ENCODE measurements at regions not wholly inside any gene's neighbourhood (a gene's known extent, or its start where the extent isn't known, plus 50 kb on each side); places are given as distances from the start of the nearest gene placed in this dataset.

DNA sequence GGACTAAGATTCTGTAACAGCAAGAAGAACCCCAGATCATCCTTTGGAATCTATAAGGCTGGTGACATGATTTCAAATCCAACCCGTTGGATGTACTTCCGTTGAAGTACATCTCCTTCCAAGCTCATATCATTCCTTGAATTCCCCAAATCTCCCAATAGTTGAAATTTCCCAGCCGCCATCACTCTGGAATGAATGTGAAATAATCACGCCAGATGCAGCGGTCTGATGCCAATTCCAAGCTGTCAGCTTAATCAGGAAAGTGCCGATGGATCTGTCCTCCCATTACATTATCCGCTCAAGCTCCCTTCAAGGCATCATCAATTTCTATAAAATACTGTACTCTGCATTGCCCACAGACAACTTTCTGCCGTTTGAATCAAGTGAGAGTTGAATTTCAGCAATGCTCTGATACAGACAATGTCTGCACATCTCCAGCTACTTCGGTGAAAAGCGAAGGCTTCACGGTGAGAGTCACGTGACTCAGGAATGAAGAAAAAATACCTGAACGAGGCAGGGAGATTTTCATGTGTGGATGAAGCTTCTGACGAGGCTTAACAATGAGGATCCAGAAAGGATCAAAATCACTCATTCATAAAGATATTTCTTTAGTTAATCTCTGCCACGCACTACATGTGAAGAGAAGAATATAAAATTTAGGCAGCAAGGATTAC is 663.9 kb downstream of the AJAP1 start:
- H3K4me3 Mint-ChIP-seq, result no peak overlapping the region
- Histone ChIP-seq H4K20me1 (ENCODE audit: low read depth) (no peaks in the 10 kb centered on the region), H3K4me3 (no peak overlapping the region), H3K27me3 (no peaks in the 10 kb centered on the region), H3K4me1 (peaks cover 5% of the 10 kb centered on the region), H3K27ac (no peak overlapping the region), H3K79me2 (ENCODE audit: low read depth) (no peaks in the 10 kb centered on the region), H3K9ac (no peak overlapping the region), H3K9me3 (ENCODE audit: low read depth) (no peaks in the 10 kb centered on the region), H3F3A (ENCODE audit: low read depth) (no peaks in the 10 kb centered on the region), H2AFZ (replicated peaks) (no peak overlapping the region), H3K4me2 (no peak overlapping the region), H3K36me3 (no peaks in the 10 kb centered on the region)
- peak overlapping the region; percentile 11 for H3K27ac Mint-ChIP-seq
- no peaks in the 10 kb centered on the region for H3K36me3 Mint-ChIP-seq
- no peaks in the 10 kb centered on the region for H3K9me3 Mint-ChIP-seq
- H3K27me3 Mint-ChIP-seq (ENCODE audit: insufficient read depth, low read depth), result peaks cover 15% of the 10 kb centered on the region
- TF ChIP-seq, protein P1, sequence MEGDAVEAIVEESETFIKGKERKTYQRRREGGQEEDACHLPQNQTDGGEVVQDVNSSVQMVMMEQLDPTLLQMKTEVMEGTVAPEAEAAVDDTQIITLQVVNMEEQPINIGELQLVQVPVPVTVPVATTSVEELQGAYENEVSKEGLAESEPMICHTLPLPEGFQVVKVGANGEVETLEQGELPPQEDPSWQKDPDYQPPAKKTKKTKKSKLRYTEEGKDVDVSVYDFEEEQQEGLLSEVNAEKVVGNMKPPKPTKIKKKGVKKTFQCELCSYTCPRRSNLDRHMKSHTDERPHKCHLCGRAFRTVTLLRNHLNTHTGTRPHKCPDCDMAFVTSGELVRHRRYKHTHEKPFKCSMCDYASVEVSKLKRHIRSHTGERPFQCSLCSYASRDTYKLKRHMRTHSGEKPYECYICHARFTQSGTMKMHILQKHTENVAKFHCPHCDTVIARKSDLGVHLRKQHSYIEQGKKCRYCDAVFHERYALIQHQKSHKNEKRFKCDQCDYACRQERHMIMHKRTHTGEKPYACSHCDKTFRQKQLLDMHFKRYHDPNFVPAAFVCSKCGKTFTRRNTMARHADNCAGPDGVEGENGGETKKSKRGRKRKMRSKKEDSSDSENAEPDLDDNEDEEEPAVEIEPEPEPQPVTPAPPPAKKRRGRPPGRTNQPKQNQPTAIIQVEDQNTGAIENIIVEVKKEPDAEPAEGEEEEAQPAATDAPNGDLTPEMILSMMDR (IDR thresholded peaks at IDR 0.05), result no peak
- TF ChIP-seq EZH2phosphoT487 (IDR thresholded peaks at IDR 0.05), result no peak
- TF ChIP-seq EZH2 (IDR thresholded peaks at IDR 0.05), result no peak
- DNase-seq (ENCODE audit: low spot score), result no peak
- peaks cover 13% of the 10 kb centered on the region for H3K4me1 Mint-ChIP-seq

DNA sequence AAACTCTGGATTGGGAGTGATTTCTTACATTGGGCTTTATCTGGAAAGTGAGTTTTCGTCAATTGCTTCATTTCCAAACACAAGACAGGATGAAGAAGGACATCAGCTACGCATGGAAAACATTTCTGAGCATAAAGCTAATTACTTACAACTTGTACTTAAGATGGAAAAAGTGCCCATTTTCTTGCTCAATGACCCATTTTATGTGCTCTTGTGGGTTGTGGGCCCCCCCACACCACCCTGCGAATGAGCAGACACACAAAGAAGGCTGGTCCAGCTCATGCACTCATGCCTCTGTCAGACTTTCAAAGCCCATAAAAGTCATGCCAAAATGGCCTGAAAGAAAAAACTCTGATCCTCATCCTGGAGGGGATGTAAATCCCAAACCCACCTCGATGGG is 663.0 kb downstream of the AJAP1 start:
- Histone ChIP-seq H3K36me3 (no peaks in the 10 kb centered on the region), H3K79me2 (ENCODE audit: low read depth) (no peaks in the 10 kb centered on the region), H3F3A (ENCODE audit: low read depth) (peaks cover 8% of the 10 kb centered on the region), H3K9me3 (ENCODE audit: low read depth) (no peaks in the 10 kb centered on the region), H3K27me3 (no peaks in the 10 kb centered on the region), H3K27ac (no peak overlapping the region), H3K9ac (no peak overlapping the region), H2AFZ (replicated peaks) (no peak overlapping the region), H4K20me1 (ENCODE audit: low read depth) (peaks cover under 1% of the 10 kb centered on the region), H3K4me2 (no peak overlapping the region), H3K4me1 (peaks cover 14% of the 10 kb centered on the region), H3K4me3 (no peak overlapping the region)
- Mint-ChIP-seq H3K36me3 (no peaks in the 10 kb centered on the region), H3K27ac (no peak overlapping the region), H3K4me1 (peaks cover 16% of the 10 kb centered on the region), H3K4me3 (no peak overlapping the region), H3K9me3 (no peaks in the 10 kb centered on the region), H3K27me3 (ENCODE audit: insufficient read depth, low read depth) (peaks cover 22% of the 10 kb centered on the region)
- no peak for DNase-seq (ENCODE audit: low spot score)
- no peak for TF ChIP-seq EZH2phosphoT487 (IDR thresholded peaks at IDR 0.05)
- TF ChIP-seq EZH2 (IDR thresholded peaks at IDR 0.05), result no peak
- TF ChIP-seq, protein P1 (IDR thresholded peaks at IDR 0.05), result no peak

DNA sequence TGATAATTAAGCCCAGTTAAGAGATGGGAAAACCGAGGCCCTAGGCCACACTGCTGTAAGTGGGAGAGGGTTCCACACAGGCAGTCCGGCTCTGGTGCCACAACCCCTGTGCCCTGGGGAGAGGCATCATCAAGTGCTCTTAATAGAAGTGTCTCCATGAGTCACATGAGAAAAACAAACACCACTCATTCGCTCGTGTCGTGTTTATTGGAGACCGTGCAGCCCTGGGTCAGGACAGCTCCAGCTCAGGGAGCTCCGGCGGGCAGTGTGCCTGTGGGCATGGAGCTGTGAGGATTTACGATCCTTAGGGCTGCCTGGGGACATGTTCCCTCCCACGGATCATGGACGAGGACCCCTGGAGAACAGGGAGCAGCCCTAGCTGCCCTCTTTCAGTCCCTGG is 658.5 kb downstream of the AJAP1 start:
- TF ChIP-seq, protein P1 (IDR thresholded peaks at IDR 0.05), result no peak
- TF ChIP-seq EZH2phosphoT487 (IDR thresholded peaks at IDR 0.05) (no peak), EZH2 (IDR thresholded peaks at IDR 0.05) (no peak)
- no peaks in the 10 kb centered on the region for H3K36me3 ChIP-seq
- H3K4me1 ChIP-seq, result peaks cover 30% of the 10 kb centered on the region
- peaks cover 8% of the 10 kb centered on the region for H4K20me1 ChIP-seq (ENCODE audit: low read depth)
- no peaks in the 10 kb centered on the region for H3K9me3 ChIP-seq (ENCODE audit: low read depth)
- Mint-ChIP-seq H3K27me3 (ENCODE audit: insufficient read depth, low read depth) (peaks cover 37% of the 10 kb centered on the region), H3K27ac (no peak overlapping the region), H3K4me1 (peaks cover 29% of the 10 kb centered on the region), H3K36me3 (no peaks in the 10 kb centered on the region), H3K4me3 (no peak overlapping the region), H3K9me3 (no peaks in the 10 kb centered on the region)
- H3K79me2 ChIP-seq (ENCODE audit: low read depth), result no peaks in the 10 kb centered on the region
- no peak overlapping the region for H2AFZ ChIP-seq (replicated peaks)
- peaks cover 16% of the 10 kb centered on the region for H3K27me3 ChIP-seq
- no peak for DNase-seq (ENCODE audit: low spot score)
- H3F3A ChIP-seq (ENCODE audit: low read depth), result peaks cover 27% of the 10 kb centered on the region
- H3K4me3 ChIP-seq, result no peak overlapping the region
- H3K27ac ChIP-seq, result no peak overlapping the region
- H3K4me2 ChIP-seq, result peak overlapping the region; percentile 56
- no peak overlapping the region for H3K9ac ChIP-seq

Measured in neural progenitor cell (in vitro differentiated cells).